GM23248 (cell line): ENCODE measurements at regions not wholly inside any gene's neighbourhood (a gene's known extent, or its start where the extent isn't known, plus 50 kb on each side); places are given as distances from the start of the nearest gene placed in this dataset.

Source experiments
- EZH2 ChIP-seq: fragments of 200-600 bp; sonication (generic); IDR thresholded peaks from 2 replicates; pipeline ENCODE4 v1.6.1; 2018; ENCODE audit warnings: antibody characterized with exemption, mild to moderate bottlenecking; ENCODE audit not compliant: insufficient read depth, poor library complexity, severe bottlenecking
- EZH2phosphoT487 ChIP-seq: fragments of 200-600 bp; sonication (generic); IDR thresholded peaks from 2 replicates; pipeline ENCODE4 v1.6.1; 2018; ENCODE audit warnings: antibody characterized with exemption, moderate library complexity, mild to moderate bottlenecking, low read depth; ENCODE audit not compliant: insufficient read depth

DNA sequence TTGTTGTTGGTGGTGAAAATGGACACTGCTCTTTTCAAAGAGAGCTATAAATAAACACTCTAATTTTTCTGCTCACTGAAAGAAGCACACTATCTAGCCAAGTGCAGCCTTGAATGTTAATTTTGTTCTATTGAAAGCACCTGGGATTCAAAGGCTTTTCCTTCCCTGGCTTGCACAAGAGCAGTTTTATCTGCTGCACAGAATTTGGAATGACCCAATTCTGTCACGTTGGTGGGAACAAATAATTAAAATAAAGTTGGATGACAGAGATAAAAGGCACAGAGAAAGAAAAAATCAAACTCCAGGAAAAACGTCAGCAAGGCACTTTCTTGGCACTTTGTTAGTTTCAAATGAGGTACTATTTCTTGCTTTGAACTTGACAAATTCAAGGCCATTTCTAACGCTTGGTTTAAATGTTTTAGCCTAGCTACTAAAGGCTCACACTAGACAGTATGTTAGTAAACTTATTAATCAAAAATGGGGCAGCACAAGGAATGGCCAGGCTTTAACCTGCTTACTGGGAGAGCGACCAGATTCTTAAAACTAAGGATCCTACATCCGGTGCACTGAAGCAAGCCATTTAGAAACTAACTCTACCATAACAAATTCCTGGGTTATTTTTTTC lies 145.5 kb upstream of the ARG1 start:
- TF ChIP-seq EZH2 (no peak), EZH2phosphoT487 (no peak)
